OCI-LY1 (cell line): ENCODE measurements at regions not wholly inside any gene's neighbourhood (a gene's known extent, or its start where the extent isn't known, plus 50 kb on each side); places are given as distances from the start of the nearest gene placed in this dataset.

Experiments used
- CTCF ChIP-seq: fragments of 200-600 bp; sonication (generic), shearing (Covaris generic); IDR thresholded peaks from 2 replicates; pipeline ENCODE4 v1.5.1; 2017; ENCODE audit warnings: mild to moderate bottlenecking, antibody characterized with exemption, low read length, moderate library complexity, mixed read lengths
- EZH2 ChIP-seq: fragments of 200-600 bp; sonication (generic), shearing (Covaris generic); IDR thresholded peaks from 2 replicates; pipeline ENCODE4 v1.8.0; 2017; ENCODE audit warnings: borderline replicate concordance, mixed run types, mild to moderate bottlenecking, antibody characterized with exemption, low read length, moderate library complexity, mixed read lengths

DNA sequence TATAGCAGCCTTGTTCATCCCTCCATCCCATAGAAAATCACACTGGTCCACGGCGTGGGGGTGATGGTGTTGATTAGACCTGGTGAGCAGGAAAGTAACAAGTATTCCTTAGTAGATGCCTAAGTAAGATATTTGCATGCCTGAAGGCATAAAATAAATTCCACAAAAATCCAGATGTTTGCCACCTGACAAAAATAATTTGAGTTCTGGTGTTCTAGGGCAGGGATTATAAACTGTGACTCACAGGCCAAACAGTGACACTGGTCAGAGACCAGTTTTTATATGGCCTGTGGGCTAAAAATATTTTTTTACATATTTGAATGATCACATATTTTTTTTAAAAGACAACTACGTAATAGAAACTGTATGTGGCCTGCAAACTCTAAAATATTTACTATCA, 310.7 kb downstream of the RFC3 start:
- TF ChIP-seq CTCF (no peak), EZH2 (no peak)
